Liver (tissue), 3 donors: ENCODE measurements at regions not wholly inside any gene's neighbourhood (a gene's known extent, or its start where the extent isn't known, plus 50 kb on each side); places are given as distances from the start of the nearest gene placed in this dataset.

ENCODE experiments used
- CTCF ChIP-seq: fragments of 150-350 bp; IDR thresholded peaks from 2 replicates; pipeline ENCODE4 v1.5.1; 2017; ENCODE audit warnings: improper control_type of control experiment, low read depth, low read length; ENCODE audit not compliant: missing input control
- FOXA2 ChIP-seq: IDR thresholded peaks from 2 replicates; pipeline ENCODE4 v1.6.1; 2016; ENCODE audit warnings: antibody characterized with exemption
- GABPA ChIP-seq, 2 donors: IDR thresholded peaks in 1 of 2; conservative IDR thresholded peaks in 1 of 2; 2 replicates each; pipeline ENCODE4 v1.6.1; 2016; ENCODE audit warnings: antibody characterized with exemption in 2 of 2, mild to moderate bottlenecking in 1 of 2, moderate library complexity in 1 of 2
- JUND ChIP-seq, 2 donors: IDR thresholded peaks; 2 replicates each; pipeline ENCODE4 v1.6.1; 2016; ENCODE audit warnings: antibody characterized with exemption in 2 of 2
- MAX ChIP-seq: IDR thresholded peaks from 2 replicates; pipeline ENCODE4 v1.6.1; 2016; ENCODE audit warnings: antibody characterized with exemption
- RAD21 ChIP-seq, 2 donors: IDR thresholded peaks; 2 replicates each; pipeline ENCODE4 v1.6.1; 2016; ENCODE audit warnings: antibody characterized with exemption in 2 of 2, mild to moderate bottlenecking in 2 of 2
- RXRA ChIP-seq, 2 donors: IDR thresholded peaks; 2 replicates each; pipeline ENCODE4 v1.6.1; 2017 to 2018; ENCODE audit warnings: antibody characterized with exemption in 2 of 2, mild to moderate bottlenecking in 1 of 2
- SP1 ChIP-seq: IDR thresholded peaks from 2 replicates; pipeline ENCODE4 v1.6.1; 2018; ENCODE audit warnings: antibody characterized with exemption, mild to moderate bottlenecking
- TAF1 ChIP-seq: conservative IDR thresholded peaks from 2 replicates; pipeline ENCODE4 v1.6.1; 2016; ENCODE audit warnings: antibody characterized with exemption, mild to moderate bottlenecking
- YY1 ChIP-seq: IDR thresholded peaks from 2 replicates; pipeline ENCODE4 v1.6.1; 2016; ENCODE audit warnings: antibody characterized with exemption, mild to moderate bottlenecking
- ZBTB33 ChIP-seq: IDR thresholded peaks from 2 replicates; pipeline ENCODE4 v1.6.1; 2016; ENCODE audit warnings: antibody characterized with exemption
- TF ChIP-seq, protein P1 (sequence below): IDR thresholded peaks from 2 replicates; pipeline ENCODE4 v1.6.1; 2016; ENCODE audit warnings: antibody characterized with exemption, mild to moderate bottlenecking
- TF ChIP-seq, protein P2 (sequence below): IDR thresholded peaks from 2 replicates; pipeline ENCODE4 v1.6.1; 2016; ENCODE audit warnings: antibody characterized with exemption
- donor health status: healthy.
- donor health status: healthy.

DNA sequence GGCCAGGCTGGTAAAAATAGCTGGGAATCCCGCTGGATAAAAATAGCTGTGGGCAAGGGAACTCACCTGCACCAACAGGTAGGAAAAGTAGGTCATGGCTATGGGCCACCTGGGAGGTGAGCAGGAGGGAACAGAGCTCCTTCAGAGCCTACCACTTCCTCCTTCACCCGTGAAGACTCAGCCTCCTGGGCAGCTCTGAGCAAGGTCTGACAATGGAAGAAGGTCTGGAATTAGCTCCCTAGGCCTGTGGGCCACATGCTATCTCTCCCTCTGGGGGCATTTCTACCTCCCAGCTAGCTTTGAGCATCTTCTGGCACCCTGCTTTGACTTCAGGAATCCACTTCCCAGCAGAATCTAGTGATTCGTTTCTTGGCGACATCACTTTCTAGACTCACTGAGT is 153.9 kb downstream of the MRPL14 start:
- no peak for TF ChIP-seq CTCF
- TF ChIP-seq RXRA (IDR thresholded peaks at IDR 0.05), result no peak
- TF ChIP-seq SP1, result no peak
- no peak for TF ChIP-seq MAX
- TF ChIP-seq YY1, result no peak
- no peak for TF ChIP-seq GABPA (IDR thresholded peaks at IDR 0.05 in 1 of 2, conservative IDR thresholded peaks at IDR 0.05 in 1 of 2)
- no peak for TF ChIP-seq TAF1
- TF ChIP-seq, protein P1, sequence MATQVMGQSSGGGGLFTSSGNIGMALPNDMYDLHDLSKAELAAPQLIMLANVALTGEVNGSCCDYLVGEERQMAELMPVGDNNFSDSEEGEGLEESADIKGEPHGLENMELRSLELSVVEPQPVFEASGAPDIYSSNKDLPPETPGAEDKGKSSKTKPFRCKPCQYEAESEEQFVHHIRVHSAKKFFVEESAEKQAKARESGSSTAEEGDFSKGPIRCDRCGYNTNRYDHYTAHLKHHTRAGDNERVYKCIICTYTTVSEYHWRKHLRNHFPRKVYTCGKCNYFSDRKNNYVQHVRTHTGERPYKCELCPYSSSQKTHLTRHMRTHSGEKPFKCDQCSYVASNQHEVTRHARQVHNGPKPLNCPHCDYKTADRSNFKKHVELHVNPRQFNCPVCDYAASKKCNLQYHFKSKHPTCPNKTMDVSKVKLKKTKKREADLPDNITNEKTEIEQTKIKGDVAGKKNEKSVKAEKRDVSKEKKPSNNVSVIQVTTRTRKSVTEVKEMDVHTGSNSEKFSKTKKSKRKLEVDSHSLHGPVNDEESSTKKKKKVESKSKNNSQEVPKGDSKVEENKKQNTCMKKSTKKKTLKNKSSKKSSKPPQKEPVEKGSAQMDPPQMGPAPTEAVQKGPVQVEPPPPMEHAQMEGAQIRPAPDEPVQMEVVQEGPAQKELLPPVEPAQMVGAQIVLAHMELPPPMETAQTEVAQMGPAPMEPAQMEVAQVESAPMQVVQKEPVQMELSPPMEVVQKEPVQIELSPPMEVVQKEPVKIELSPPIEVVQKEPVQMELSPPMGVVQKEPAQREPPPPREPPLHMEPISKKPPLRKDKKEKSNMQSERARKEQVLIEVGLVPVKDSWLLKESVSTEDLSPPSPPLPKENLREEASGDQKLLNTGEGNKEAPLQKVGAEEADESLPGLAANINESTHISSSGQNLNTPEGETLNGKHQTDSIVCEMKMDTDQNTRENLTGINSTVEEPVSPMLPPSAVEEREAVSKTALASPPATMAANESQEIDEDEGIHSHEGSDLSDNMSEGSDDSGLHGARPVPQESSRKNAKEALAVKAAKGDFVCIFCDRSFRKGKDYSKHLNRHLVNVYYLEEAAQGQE, result no peak
- TF ChIP-seq, protein P2, sequence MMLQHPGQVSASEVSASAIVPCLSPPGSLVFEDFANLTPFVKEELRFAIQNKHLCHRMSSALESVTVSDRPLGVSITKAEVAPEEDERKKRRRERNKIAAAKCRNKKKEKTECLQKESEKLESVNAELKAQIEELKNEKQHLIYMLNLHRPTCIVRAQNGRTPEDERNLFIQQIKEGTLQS, result no peak
- TF ChIP-seq ZBTB33, result no peak
- no peak for TF ChIP-seq RAD21 (IDR thresholded peaks at IDR 0.05)
- no peak for TF ChIP-seq FOXA2
- TF ChIP-seq JUND (IDR thresholded peaks at IDR 0.05), result no peak
